ENCODE measurements at regions not wholly inside any gene's neighbourhood (a gene's known extent, or its start where the extent isn't known, plus 50 kb on each side); places are given as distances from the start of the nearest gene placed in this dataset.

DNA sequence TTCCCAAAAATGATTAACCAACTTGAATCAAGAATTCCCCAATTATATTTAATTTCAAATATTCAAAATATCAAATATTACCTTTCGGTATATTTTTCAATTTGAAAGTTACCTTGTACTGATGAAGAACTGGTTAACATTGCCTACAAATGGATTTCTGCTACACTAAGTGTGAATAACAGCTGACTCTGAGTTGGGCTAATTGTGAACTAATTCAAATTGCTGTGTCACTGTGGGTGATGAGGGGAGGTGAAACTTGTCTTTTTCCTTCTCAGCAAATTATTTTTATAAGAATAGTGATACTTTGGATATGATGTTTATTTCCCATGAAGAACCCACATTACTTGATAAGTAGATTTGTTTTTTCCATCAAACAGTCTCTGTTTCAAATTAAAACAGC, 103.4 kb upstream of the RPS23 start:
- BruUV-seq (replicated peaks), result no TSS peak
- TF ChIP-seq EZH2 (IDR thresholded peaks at IDR 0.05; ENCODE audit: borderline replicate concordance, low read depth, low read length, poor library complexity, severe bottlenecking), result no peak
- TF ChIP-seq, protein P1, sequence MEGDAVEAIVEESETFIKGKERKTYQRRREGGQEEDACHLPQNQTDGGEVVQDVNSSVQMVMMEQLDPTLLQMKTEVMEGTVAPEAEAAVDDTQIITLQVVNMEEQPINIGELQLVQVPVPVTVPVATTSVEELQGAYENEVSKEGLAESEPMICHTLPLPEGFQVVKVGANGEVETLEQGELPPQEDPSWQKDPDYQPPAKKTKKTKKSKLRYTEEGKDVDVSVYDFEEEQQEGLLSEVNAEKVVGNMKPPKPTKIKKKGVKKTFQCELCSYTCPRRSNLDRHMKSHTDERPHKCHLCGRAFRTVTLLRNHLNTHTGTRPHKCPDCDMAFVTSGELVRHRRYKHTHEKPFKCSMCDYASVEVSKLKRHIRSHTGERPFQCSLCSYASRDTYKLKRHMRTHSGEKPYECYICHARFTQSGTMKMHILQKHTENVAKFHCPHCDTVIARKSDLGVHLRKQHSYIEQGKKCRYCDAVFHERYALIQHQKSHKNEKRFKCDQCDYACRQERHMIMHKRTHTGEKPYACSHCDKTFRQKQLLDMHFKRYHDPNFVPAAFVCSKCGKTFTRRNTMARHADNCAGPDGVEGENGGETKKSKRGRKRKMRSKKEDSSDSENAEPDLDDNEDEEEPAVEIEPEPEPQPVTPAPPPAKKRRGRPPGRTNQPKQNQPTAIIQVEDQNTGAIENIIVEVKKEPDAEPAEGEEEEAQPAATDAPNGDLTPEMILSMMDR (conservative IDR thresholded peaks at IDR 0.05; ENCODE audit: low read depth, low read length), result no peak
- no peak for DNase-seq (ENCODE audit: low spot score)
- H3K36me3 ChIP-seq (ENCODE audit: insufficient read depth, low read length, poor library complexity, severe bottlenecking), result no peaks in the 10 kb centered on the region
- H3K4me3 ChIP-seq (ENCODE audit: low read depth, low read length, poor library complexity, severe bottlenecking), result no peak overlapping the region
- H3K9me3 ChIP-seq (ENCODE audit: low read depth, low read length, poor library complexity, severe bottlenecking), result no peaks in the 10 kb centered on the region
- no peaks in the 10 kb centered on the region for H3K4me1 ChIP-seq (ENCODE audit: insufficient read depth, low read length, poor library complexity, severe bottlenecking)
- H3K27me3 ChIP-seq (replicated peaks; ENCODE audit: insufficient read depth, low read depth, low read length, poor library complexity), result no peaks in the 10 kb centered on the region
- intact Hi-C loops (cut with micrococcal nuclease; ENCODE audit: unreplicated experiment), result no loop called here
- ChIA-PET CTCF (no interaction called here), POLR2A (ENCODE audit: low non-redundant PET) (no interaction called here)
- H3K27ac ChIP-seq (ENCODE audit: low read depth, low read length, poor library complexity, severe bottlenecking), result no peak overlapping the region

DNA sequence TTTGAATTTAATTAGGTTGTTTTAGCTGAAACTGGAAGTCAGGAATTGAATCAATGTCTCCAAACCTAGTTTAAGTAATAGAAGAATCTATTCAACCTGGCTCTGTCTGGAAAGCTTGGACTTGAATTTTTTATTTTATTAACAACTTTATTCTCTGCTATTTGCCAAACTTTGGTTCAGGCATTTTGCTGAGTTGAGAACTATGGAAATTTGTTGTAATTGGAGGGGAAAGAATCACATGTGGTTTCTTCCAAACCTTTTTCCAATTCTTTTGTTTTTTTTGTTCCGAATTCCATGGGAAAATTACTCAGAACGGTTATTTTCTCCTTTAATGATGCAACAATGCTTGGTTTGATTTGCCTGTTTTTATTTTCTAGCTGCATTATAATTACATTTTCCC, 98.2 kb upstream of the RPS23 start:
- H3K4me3 ChIP-seq (ENCODE audit: low read depth, low read length, poor library complexity, severe bottlenecking), result no peak overlapping the region
- intact Hi-C loops (cut with micrococcal nuclease; ENCODE audit: unreplicated experiment), result no loop called here
- H3K9me3 ChIP-seq (ENCODE audit: low read depth, low read length, poor library complexity, severe bottlenecking), result no peaks in the 10 kb centered on the region
- BruUV-seq (replicated peaks), result no TSS peak
- H3K27ac ChIP-seq (ENCODE audit: low read depth, low read length, poor library complexity, severe bottlenecking), result no peak overlapping the region
- TF ChIP-seq, protein P1 (conservative IDR thresholded peaks at IDR 0.05; ENCODE audit: low read depth, low read length), result no peak
- no peak for TF ChIP-seq EZH2 (IDR thresholded peaks at IDR 0.05; ENCODE audit: borderline replicate concordance, low read depth, low read length, poor library complexity, severe bottlenecking)
- no peaks in the 10 kb centered on the region for H3K4me1 ChIP-seq (ENCODE audit: insufficient read depth, low read length, poor library complexity, severe bottlenecking)
- POLR2A ChIA-PET (ENCODE audit: low non-redundant PET), result no interaction called here
- CTCF ChIA-PET, result no interaction called here
- H3K36me3 ChIP-seq (ENCODE audit: insufficient read depth, low read length, poor library complexity, severe bottlenecking), result no peaks in the 10 kb centered on the region
- no peaks in the 10 kb centered on the region for H3K27me3 ChIP-seq (replicated peaks; ENCODE audit: insufficient read depth, low read depth, low read length, poor library complexity)
- DNase-seq (ENCODE audit: low spot score), result no peak

DNA sequence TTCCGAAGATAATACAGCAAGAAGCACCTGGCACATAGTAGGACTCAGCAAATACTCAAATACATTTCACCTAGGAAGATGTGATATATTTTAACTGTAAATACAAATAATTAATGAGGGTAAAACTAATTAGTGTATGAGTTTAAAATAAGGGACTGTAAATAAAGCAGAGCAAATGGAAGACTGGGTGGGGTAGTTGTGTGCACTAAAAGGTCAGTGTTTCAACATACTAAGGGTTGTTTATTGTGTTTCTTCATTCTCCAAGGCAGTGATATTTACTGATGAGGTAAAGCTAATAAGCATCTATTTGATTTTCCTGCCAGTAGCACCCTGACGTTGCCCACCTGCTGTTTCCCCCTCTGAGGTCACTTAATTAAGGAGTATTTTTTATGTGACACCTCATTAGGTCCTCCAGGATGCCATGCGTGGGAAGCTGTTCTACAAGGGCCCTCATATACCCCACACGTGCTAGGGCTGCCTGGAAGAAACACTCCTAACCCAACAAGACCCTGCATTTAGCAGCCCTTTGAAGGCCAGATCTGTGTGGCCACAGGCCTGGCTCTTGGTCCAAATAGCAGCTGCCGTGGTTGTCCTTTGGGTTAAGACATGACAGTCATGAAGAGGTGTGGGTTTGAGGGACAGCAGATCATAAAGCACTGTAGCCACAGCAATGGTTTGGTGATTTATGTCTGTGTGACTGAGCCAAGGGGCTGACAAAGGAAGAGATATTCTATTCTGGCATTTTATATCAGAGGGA, 97.5 kb upstream of the RPS23 start:
- CTCF ChIA-PET, result no interaction called here
- Histone ChIP-seq H3K27me3 (replicated peaks; ENCODE audit: insufficient read depth, low read depth, low read length, poor library complexity) (no peaks in the 10 kb centered on the region), H3K36me3 (ENCODE audit: insufficient read depth, low read length, poor library complexity, severe bottlenecking) (no peaks in the 10 kb centered on the region), H3K9me3 (ENCODE audit: low read depth, low read length, poor library complexity, severe bottlenecking) (no peaks in the 10 kb centered on the region), H3K4me3 (ENCODE audit: low read depth, low read length, poor library complexity, severe bottlenecking) (no peak overlapping the region), H3K27ac (ENCODE audit: low read depth, low read length, poor library complexity, severe bottlenecking) (no peak overlapping the region), H3K4me1 (ENCODE audit: insufficient read depth, low read length, poor library complexity, severe bottlenecking) (no peaks in the 10 kb centered on the region)
- POLR2A ChIA-PET (ENCODE audit: low non-redundant PET), result no interaction called here
- no TSS peak for BruUV-seq (replicated peaks)
- TF ChIP-seq EZH2 (IDR thresholded peaks at IDR 0.05; ENCODE audit: borderline replicate concordance, low read depth, low read length, poor library complexity, severe bottlenecking), result no peak
- TF ChIP-seq, protein P1 (conservative IDR thresholded peaks at IDR 0.05; ENCODE audit: low read depth, low read length), result no peak
- no peak for DNase-seq (ENCODE audit: low spot score)
- intact Hi-C loops (cut with micrococcal nuclease; ENCODE audit: unreplicated experiment), result no loop called here

Measured in A673 (cell line).